GM13976 (cell line): ENCODE measurements at regions not wholly inside any gene's neighbourhood (a gene's known extent, or its start where the extent isn't known, plus 50 kb on each side); places are given as distances from the start of the nearest gene placed in this dataset.

Experiments
- DNase-seq: peaks from one replicate; pipeline ENCODE4 v3.0.0; 2012; ENCODE audit warnings: low spot score
- CTCF ChIP-seq: IDR thresholded peaks from 2 replicates; pipeline ENCODE4 v1.5.1; 2012; ENCODE audit warnings: borderline replicate concordance, mild to moderate bottlenecking; ENCODE audit not compliant: insufficient read depth; ENCODE audit errors: extremely low read depth, missing control alignments, control extremely low read depth
- in situ Hi-C: fragments of 300-500 bp; cut with MboI; formaldehyde crosslinking; loops from one replicate; pipeline ENCODE4 v1.12.0; 2022; ENCODE audit warnings: low sequenced_read_pairs, mixed read lengths, inconsistent platforms; ENCODE audit not compliant: unreplicated experiment

GRCh38 chr5:163826201-163826600 lies 320.8 kb downstream of the MAT2B start:
- no peak for TF ChIP-seq CTCF
- DNase-seq: no peak
- in situ Hi-C loops: no loop called here

GRCh38 chr5:163832155-163832554 lies 326.7 kb downstream of the MAT2B start:
- no peak for TF ChIP-seq CTCF
- in situ Hi-C loops: no loop called here

GRCh38 chr5:163838738-163839137 lies 333.3 kb downstream of the MAT2B start:
- no peak for TF ChIP-seq CTCF
- in situ Hi-C loops: no loop called here
- DNase-seq: no peak

More at GRCh38 chr5:163832155-163832554, 326.7 kb downstream of the MAT2B start:
- DNase-seq: no peak

GRCh38 chr5:163846512-163846911 lies 341.1 kb downstream of the MAT2B start:
- in situ Hi-C loops: no loop called here
- TF ChIP-seq CTCF: no peak
- DNase-seq: no peak

GRCh38 chr5:163855754-163856153 lies 350.3 kb downstream of the MAT2B start:
- no peak for DNase-seq
- TF ChIP-seq CTCF: no peak
- in situ Hi-C loops: no loop called here

- no peak for DNase-seq
- no peak for TF ChIP-seq CTCF
- in situ Hi-C loops: no loop called here
Observed at GRCh38 chr5:163861670-163862069, 356.3 kb downstream of the MAT2B start.

GRCh38 chr5:163867324-163867723 lies 361.9 kb downstream of the MAT2B start:
- no peak for TF ChIP-seq CTCF
- DNase-seq: no peak
- in situ Hi-C loops: no loop called here
